HCT116 (cell line): ENCODE measurements at regions not wholly inside any gene's neighbourhood (a gene's known extent, or its start where the extent isn't known, plus 50 kb on each side); places are given as distances from the start of the nearest gene placed in this dataset.

Experiments
- ATAC-seq: fragments of 200-7000 bp; cut with Tn5 transposase; 2 replicates; pipeline ENCODE4 v1.9.1; 2020; ENCODE audit warnings: mild to moderate bottlenecking, moderate library complexity
- BruUV-seq: library from RNA; stranded (reverse); fragments of 400-500 nt; replicated peaks from 2 replicates; lab custom pipeline; 2021; lab: Mats Ljungman, UMichigan
- CTCF ChIA-PET: fragments of 300-600 bp; sonication (Branson Sonifier 250); formaldehyde crosslinking; loops from one replicate; lab custom pipeline; 2021; ENCODE audit warnings: antibody characterized with exemption; lab: Charles Lee
- POLR2A ChIA-PET: fragments of 300-600, 350-600 bp; sonication (Branson Sonifier 250); formaldehyde crosslinking; loops from one replicate; lab custom pipeline; 2021; ENCODE audit warnings: antibody characterized with exemption; lab: Charles Lee
- RAD21 ChIA-PET, 2 experiments: fragments of 300-600 bp; sonication (Branson Sonifier 250); formaldehyde crosslinking; loops; one replicate each; lab custom pipeline; 2023; ENCODE audit warnings: low total read pairs in 2 of 2; ENCODE audit not compliant: uncharacterized antibody in 2 of 2, unreplicated experiment in 2 of 2, low non-redundant PET in 1 of 2; lab: Charles Lee
- DNase-seq: peaks from one replicate; pipeline ENCODE4 v3.0.0-alpha.2; 2010; ENCODE audit warnings: low read depth, low spot score
- H2AFZ ChIP-seq: fragments of 200-600 bp; shearing (Covaris generic), sonication (generic); 2 replicates; pipeline ENCODE4 v1.6.1; 2017; ENCODE audit warnings: low read depth, mixed run types, mixed read lengths, antibody characterized with exemption, low read length; ENCODE audit not compliant: poor library complexity, severe bottlenecking
- H3K27ac ChIP-seq: 2 replicates; pipeline ENCODE4 v1.5.1; 2012; ENCODE audit warnings: low read depth, low read length
- H3K27me3 ChIP-seq: fragments of 200-600 bp; sonication (generic); 2 replicates; pipeline ENCODE4 v1.6.1; 2016; ENCODE audit warnings: mixed run types, low read length, mixed read lengths; ENCODE audit not compliant: insufficient read depth
- H3K36me3 ChIP-seq, 2 experiments: fragments of 200-500 bp in 1 of 2; fragments of 200-600 bp in 1 of 2; sonication (Bioruptor generic) in 1 of 2; sonication (generic) in 1 of 2; 2 replicates each; pipeline versions ENCODE4 v1.5.1 to v1.6.1; 2014 to 2016; ENCODE audit warnings: low read length in 2 of 2, inconsistent platforms in 1 of 2, mixed read lengths in 1 of 2, mixed run types in 1 of 2; ENCODE audit not compliant: insufficient read depth in 2 of 2, control insufficient read depth in 1 of 2
- H3K4me1 ChIP-seq, 2 experiments: fragments of 200-600 bp in 1 of 2; sonication (generic) in 1 of 2; 2 replicates each; pipeline versions ENCODE4 v1.5.1 to v1.6.1; 2012 to 2017; ENCODE audit warnings: low read length in 2 of 2, inconsistent platforms in 1 of 2, mild to moderate bottlenecking in 1 of 2, mixed read lengths in 1 of 2, mixed run types in 1 of 2, moderate library complexity in 1 of 2; ENCODE audit not compliant: insufficient read depth in 2 of 2, control insufficient read depth in 1 of 2
- H3K4me2 ChIP-seq: fragments of 200-600 bp; sonication (generic); 2 replicates; pipeline ENCODE4 v1.6.1; 2017; ENCODE audit warnings: mixed run types, low read length, mixed read lengths
- H3K4me3 ChIP-seq, 2 experiments: fragments of 200-600 bp in 1 of 2; sonication (generic) in 1 of 2; replicated peaks in 1 of 2; 2 replicates each; pipeline ENCODE4 v1.5.1; 2011 to 2016; ENCODE audit warnings: low read length in 2 of 2, control low read depth in 1 of 2, low read depth in 1 of 2, mild to moderate bottlenecking in 1 of 2, mixed read lengths in 1 of 2, mixed run types in 1 of 2
- H3K79me2 ChIP-seq: fragments of 200-600 bp; sonication (generic); 2 replicates; pipeline ENCODE4 v1.6.1; 2017; ENCODE audit warnings: mild to moderate bottlenecking, mixed run types, low read length, moderate library complexity, mixed read lengths; ENCODE audit not compliant: insufficient read depth
- H3K9ac ChIP-seq: fragments of 200-600 bp; sonication (generic); 2 replicates; pipeline ENCODE4 v1.6.1; 2016; ENCODE audit warnings: low read length, mixed read lengths
- H3K9me2 ChIP-seq: fragments of 200-600 bp; sonication (generic), shearing (Covaris generic); 2 replicates; pipeline ENCODE4 v1.6.1; 2017; ENCODE audit warnings: mixed run types, mild to moderate bottlenecking, moderate library complexity; ENCODE audit not compliant: insufficient read depth
- H3K9me3 ChIP-seq, 2 experiments: fragments of 200-500 bp in 1 of 2; fragments of 200-600 bp in 1 of 2; sonication (Bioruptor generic) in 1 of 2; sonication (generic) in 1 of 2; 2 replicates each; pipeline ENCODE4 v1.6.1; 2014 to 2017; ENCODE audit warnings: low read length in 2 of 2, mixed read lengths in 2 of 2, inconsistent platforms in 1 of 2, low read depth in 1 of 2, mild to moderate bottlenecking in 1 of 2, mixed run types in 1 of 2, moderate library complexity in 1 of 2; ENCODE audit not compliant: control insufficient read depth in 1 of 2, insufficient read depth in 1 of 2
- H4K20me1 ChIP-seq: fragments of 200-600 bp; sonication (generic), shearing (Covaris generic); 2 replicates; pipeline ENCODE4 v1.6.1; 2017; ENCODE audit warnings: mixed run types, mild to moderate bottlenecking, moderate library complexity; ENCODE audit not compliant: insufficient read depth
- ELF1 ChIP-seq: IDR thresholded peaks from 2 replicates; pipeline ENCODE4 v1.6.1; 2012; ENCODE audit warnings: low read depth, borderline replicate concordance
- EZH2 ChIP-seq: fragments of 200-600 bp; sonication (generic); IDR thresholded peaks from 2 replicates; pipeline ENCODE4 v1.6.1; 2017; ENCODE audit warnings: antibody characterized with exemption, mixed run types
- FOSL1 ChIP-seq: IDR thresholded peaks from 2 replicates; pipeline ENCODE4 v1.6.1; 2012; ENCODE audit warnings: low read depth
- POLR2AphosphoS5 ChIP-seq: IDR thresholded peaks from 2 replicates; pipeline ENCODE4 v1.6.1; 2011; ENCODE audit warnings: mild to moderate bottlenecking, low read depth, low read length, moderate library complexity
- SP1 ChIP-seq: IDR thresholded peaks from 2 replicates; pipeline ENCODE4 v1.6.1; 2012; ENCODE audit warnings: low read depth
- TCF7L2 ChIP-seq: IDR thresholded peaks from 2 replicates; pipeline ENCODE4 v1.7.0; 2011; ENCODE audit warnings: borderline replicate concordance, inconsistent platforms; ENCODE audit not compliant: insufficient read depth, insufficient read length; ENCODE audit errors: extremely low read depth
- YY1 ChIP-seq: IDR thresholded peaks from 2 replicates; pipeline ENCODE4 v1.6.1; 2011; ENCODE audit warnings: low read length, low read depth, moderate library complexity, mild to moderate bottlenecking; ENCODE audit not compliant: insufficient replicate concordance; ENCODE audit errors: extremely low read depth
- intact Hi-C: fragments of 100-400 bp; cut with micrococcal nuclease; formaldehyde crosslinking; loops from 2 replicates; pipeline ENCODE4 v1.10.0; 2022
- TF ChIP-seq, protein P1 (sequence below): IDR thresholded peaks from 2 replicates; pipeline ENCODE4 v1.6.1; 2012
- TF ChIP-seq, protein P2 (sequence below): IDR thresholded peaks from 2 replicates; pipeline ENCODE4 v1.6.1; 2011; ENCODE audit warnings: mild to moderate bottlenecking, low read length, moderate library complexity; ENCODE audit not compliant: insufficient replicate concordance; ENCODE audit errors: extremely low read depth
- TF ChIP-seq, protein P3 (sequence below): IDR thresholded peaks from 2 replicates; pipeline ENCODE4 v1.6.1; 2012
- TF ChIP-seq, protein P4 (sequence below), 3 experiments: fragments of 200-600 bp in 1 of 3; sonication (generic) in 1 of 3; IDR thresholded peaks in 2 of 3; conservative IDR thresholded peaks in 1 of 3; 2 replicates each; pipeline ENCODE4 v1.5.1; 2012 to 2017; ENCODE audit warnings: low read depth in 2 of 3, low read length in 2 of 3, antibody characterized with exemption in 1 of 3, borderline replicate concordance in 1 of 3, control low read depth in 1 of 3, mild to moderate bottlenecking in 1 of 3, mixed read lengths in 1 of 3, mixed run types in 1 of 3, moderate library complexity in 1 of 3; ENCODE audit not compliant: insufficient read depth in 1 of 3

GRCh38 chr20:40282541-40282940 lies 406.5 kb downstream of the MAFB start:
- Histone ChIP-seq H3K4me2 (no peak overlapping the region), H3K9me3 (no peaks in the 10 kb centered on the region), H3K4me3 (no peak overlapping the region), H3K79me2 (no peaks in the 10 kb centered on the region), H3K27me3 (peaks cover 11% of the 10 kb centered on the region; the same call in 1 of the 2 replicates), H3K27ac (no peak overlapping the region), H3K4me1 (no peaks in the 10 kb centered on the region), H3K36me3 (no peaks in the 10 kb centered on the region), H3K9me2 (no peaks in the 10 kb centered on the region), H2AFZ (no peak overlapping the region), H4K20me1 (no peaks in the 10 kb centered on the region), H3K9ac (no peak overlapping the region)
- no TSS peak for BruUV-seq
- no peak for ATAC-seq
- TF ChIP-seq, protein P1, sequence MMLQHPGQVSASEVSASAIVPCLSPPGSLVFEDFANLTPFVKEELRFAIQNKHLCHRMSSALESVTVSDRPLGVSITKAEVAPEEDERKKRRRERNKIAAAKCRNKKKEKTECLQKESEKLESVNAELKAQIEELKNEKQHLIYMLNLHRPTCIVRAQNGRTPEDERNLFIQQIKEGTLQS = no peak
- TF ChIP-seq FOSL1 = no peak
- TF ChIP-seq EZH2 = no peak
- no peak for TF ChIP-seq POLR2AphosphoS5
- TF ChIP-seq SP1 = no peak
- TF ChIP-seq, protein P2, sequence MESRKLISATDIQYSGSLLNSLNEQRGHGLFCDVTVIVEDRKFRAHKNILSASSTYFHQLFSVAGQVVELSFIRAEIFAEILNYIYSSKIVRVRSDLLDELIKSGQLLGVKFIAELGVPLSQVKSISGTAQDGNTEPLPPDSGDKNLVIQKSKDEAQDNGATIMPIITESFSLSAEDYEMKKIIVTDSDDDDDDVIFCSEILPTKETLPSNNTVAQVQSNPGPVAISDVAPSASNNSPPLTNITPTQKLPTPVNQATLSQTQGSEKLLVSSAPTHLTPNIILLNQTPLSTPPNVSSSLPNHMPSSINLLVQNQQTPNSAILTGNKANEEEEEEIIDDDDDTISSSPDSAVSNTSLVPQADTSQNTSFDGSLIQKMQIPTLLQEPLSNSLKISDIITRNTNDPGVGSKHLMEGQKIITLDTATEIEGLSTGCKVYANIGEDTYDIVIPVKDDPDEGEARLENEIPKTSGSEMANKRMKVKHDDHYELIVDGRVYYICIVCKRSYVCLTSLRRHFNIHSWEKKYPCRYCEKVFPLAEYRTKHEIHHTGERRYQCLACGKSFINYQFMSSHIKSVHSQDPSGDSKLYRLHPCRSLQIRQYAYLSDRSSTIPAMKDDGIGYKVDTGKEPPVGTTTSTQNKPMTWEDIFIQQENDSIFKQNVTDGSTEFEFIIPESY = no peak
- no peak for TF ChIP-seq TCF7L2
- TF ChIP-seq YY1 = no peak
- TF ChIP-seq, protein P3, sequence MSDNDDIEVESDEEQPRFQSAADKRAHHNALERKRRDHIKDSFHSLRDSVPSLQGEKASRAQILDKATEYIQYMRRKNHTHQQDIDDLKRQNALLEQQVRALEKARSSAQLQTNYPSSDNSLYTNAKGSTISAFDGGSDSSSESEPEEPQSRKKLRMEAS = no peak
- TF ChIP-seq, protein P4, sequence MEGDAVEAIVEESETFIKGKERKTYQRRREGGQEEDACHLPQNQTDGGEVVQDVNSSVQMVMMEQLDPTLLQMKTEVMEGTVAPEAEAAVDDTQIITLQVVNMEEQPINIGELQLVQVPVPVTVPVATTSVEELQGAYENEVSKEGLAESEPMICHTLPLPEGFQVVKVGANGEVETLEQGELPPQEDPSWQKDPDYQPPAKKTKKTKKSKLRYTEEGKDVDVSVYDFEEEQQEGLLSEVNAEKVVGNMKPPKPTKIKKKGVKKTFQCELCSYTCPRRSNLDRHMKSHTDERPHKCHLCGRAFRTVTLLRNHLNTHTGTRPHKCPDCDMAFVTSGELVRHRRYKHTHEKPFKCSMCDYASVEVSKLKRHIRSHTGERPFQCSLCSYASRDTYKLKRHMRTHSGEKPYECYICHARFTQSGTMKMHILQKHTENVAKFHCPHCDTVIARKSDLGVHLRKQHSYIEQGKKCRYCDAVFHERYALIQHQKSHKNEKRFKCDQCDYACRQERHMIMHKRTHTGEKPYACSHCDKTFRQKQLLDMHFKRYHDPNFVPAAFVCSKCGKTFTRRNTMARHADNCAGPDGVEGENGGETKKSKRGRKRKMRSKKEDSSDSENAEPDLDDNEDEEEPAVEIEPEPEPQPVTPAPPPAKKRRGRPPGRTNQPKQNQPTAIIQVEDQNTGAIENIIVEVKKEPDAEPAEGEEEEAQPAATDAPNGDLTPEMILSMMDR (IDR thresholded peaks at IDR 0.05 in 2 of 3, conservative IDR thresholded peaks at IDR 0.05 in 1 of 3; ENCODE audit: borderline replicate concordance in 1 of 3, insufficient read depth in 1 of 3, low read depth in 2 of 3, low read length in 2 of 3) = no peak
- no peak for TF ChIP-seq ELF1
- POLR2A ChIA-PET = no interaction called here
- intact Hi-C loops = no loop called here
- RAD21 ChIA-PET = no interaction called here
- CTCF ChIA-PET = no interaction called here
- DNase-seq = no peak
